HepG2 (cell line): ENCODE measurements at regions not wholly inside any gene's neighbourhood (a gene's known extent, or its start where the extent isn't known, plus 50 kb on each side); places are given as distances from the start of the nearest gene placed in this dataset.

Experiments used
- ATAC-seq: fragments of 200-7000 bp; cut with Tn5 transposase; 3 replicates; pipeline ENCODE4 v1.9.1; 2020; ENCODE audit warnings: mild to moderate bottlenecking, moderate library complexity
- BruUV-seq: library from RNA; stranded (reverse); fragments of 400-500 nt; replicated peaks from 2 replicates; lab custom pipeline; 2021; lab: Mats Ljungman, UMichigan
- CTCF ChIA-PET: fragments of 300-600 bp; formaldehyde crosslinking; extraction: SDS; loops from one replicate; lab custom pipeline; 2021; ENCODE audit warnings: low total read pairs, inconsistent platforms, low intra/inter-chr PET ratio; lab: Yijun Ruan, JAX
- POLR2A ChIA-PET: fragments of 350-600 bp; sonication (Branson Sonifier 250); formaldehyde crosslinking; loops from one replicate; lab custom pipeline; 2020; ENCODE audit warnings: antibody characterized with exemption, inconsistent platforms; lab: Yijun Ruan, JAX
- DNase-seq: peaks from one replicate; pipeline ENCODE4 v3.0.0-alpha.2; 2015; ENCODE audit warnings: low spot score
- FAIRE-seq: peaks from 3 replicates; lab custom pipeline; 2011; peaks lifted over from hg19 to GRCh38; lab: Jason Lieb, UNC
- H2AFZ ChIP-seq: one replicate; pipeline ENCODE4 v1.6.1; 2011; ENCODE audit warnings: low read length, inconsistent platforms
- H3K27ac ChIP-seq: fragments of 300-600 bp; 3 replicates; pipeline ENCODE4 v1.8.0; 2011; ENCODE audit warnings: mixed run types, mild to moderate bottlenecking, mixed read lengths, low read length, inconsistent platforms; ENCODE audit not compliant: insufficient read depth; ENCODE audit errors: extremely low read length
- H3K27me3 ChIP-seq, 2 experiments: fragments of 200-600 bp in 1 of 2; 2 replicates in 1 of 2; 3 replicates in 1 of 2; pipeline versions ENCODE4 v1.6.0 to v1.8.0; 2011; ENCODE audit warnings: low read length in 2 of 2, mild to moderate bottlenecking in 2 of 2, moderate library complexity in 2 of 2, inconsistent platforms in 1 of 2; ENCODE audit not compliant: insufficient read depth in 2 of 2, control insufficient read depth in 1 of 2
- H3K36me3 ChIP-seq, 2 experiments: fragments of 200-600 bp in 1 of 2; replicated peaks in 1 of 2; 2 replicates in 1 of 2; 3 replicates in 1 of 2; pipeline versions ENCODE4 v1.5.1 to v1.8.0; 2011; ENCODE audit warnings: low read length in 2 of 2, inconsistent platforms in 1 of 2; ENCODE audit not compliant: insufficient read depth in 2 of 2, control insufficient read depth in 1 of 2
- H3K4me1 ChIP-seq: 2 replicates; pipeline ENCODE4 v1.5.1; 2012; ENCODE audit warnings: low read length, inconsistent platforms; ENCODE audit not compliant: insufficient read depth
- H3K4me2 ChIP-seq: 2 replicates; pipeline ENCODE4 v1.6.0; 2011; ENCODE audit warnings: low read depth, low read length, inconsistent platforms
- H3K4me3 ChIP-seq, 3 experiments: fragments of 200-600 bp in 1 of 3; sonication (generic), shearing (Covaris generic) in 1 of 3; replicated peaks in 1 of 3; 2 replicates each; pipeline ENCODE4 v1.5.1; 2011 to 2016; ENCODE audit warnings: low read length in 3 of 3, inconsistent platforms in 2 of 3, low read depth in 2 of 3, mild to moderate bottlenecking in 2 of 3, control low read depth in 1 of 3, mixed read lengths in 1 of 3; ENCODE audit not compliant: insufficient read depth in 1 of 3
- H3K79me2 ChIP-seq: one replicate; pipeline ENCODE4 v1.6.1; 2011; ENCODE audit warnings: low read length, inconsistent platforms; ENCODE audit not compliant: insufficient read depth
- H3K9ac ChIP-seq: 2 replicates; pipeline ENCODE4 v1.6.0; 2011; ENCODE audit warnings: mild to moderate bottlenecking, low read depth, low read length, inconsistent platforms; ENCODE audit not compliant: insufficient read depth
- H3K9me3 ChIP-seq: 2 replicates; pipeline ENCODE4 v1.5.1; 2012; ENCODE audit warnings: mild to moderate bottlenecking, low read length
- H4K20me1 ChIP-seq: 2 replicates; pipeline ENCODE4 v1.6.0; 2011; ENCODE audit warnings: inconsistent platforms, mild to moderate bottlenecking, low read length, moderate library complexity; ENCODE audit not compliant: insufficient read depth
- ATF1 ChIP-seq: IDR thresholded peaks from 2 replicates; pipeline ENCODE4 v1.6.1; 2016; ENCODE audit warnings: mild to moderate bottlenecking, control low read depth
- BCL3 ChIP-seq: sonication (generic); formaldehyde crosslinking; IDR thresholded peaks from 2 replicates; pipeline ENCODE4 v1.5.1; 2020; ENCODE audit warnings: mild to moderate bottlenecking, missing genetic modification reagents, moderate library complexity
- GRHL1 ChIP-seq: sonication (generic); formaldehyde crosslinking; conservative IDR thresholded peaks from 2 replicates; pipeline ENCODE4 v1.8.0; 2022; ENCODE audit warnings: missing genetic modification reagents
- HNF4A ChIP-seq: sonication (generic); formaldehyde crosslinking; IDR thresholded peaks from 2 replicates; pipeline ENCODE4 v1.4.0; 2020; ENCODE audit warnings: missing genetic modification reagents
- HNRNPL ChIP-seq: fragments of 200-400 bp; formaldehyde crosslinking; IDR thresholded peaks from 2 replicates; pipeline ENCODE4 v1.6.1; 2017; ENCODE audit warnings: mild to moderate bottlenecking, low read depth, low read length
- JDP2 ChIP-seq: sonication (generic); formaldehyde crosslinking; IDR thresholded peaks from 2 replicates; pipeline ENCODE4 v1.8.1; 2022; ENCODE audit warnings: missing genetic modification reagents, borderline replicate concordance
- KDM3A ChIP-seq: IDR thresholded peaks from 2 replicates; pipeline ENCODE4 v1.6.1; 2018; ENCODE audit warnings: low read depth, missing compliant biosample characterization
- NR2F1 ChIP-seq, 2 experiments: fragments of 450-650 bp in 1 of 2; formaldehyde crosslinking in 1 of 2; IDR thresholded peaks; 2 replicates each; pipeline versions ENCODE4 v1.5.0 to v1.6.1; 2016 to 2020; ENCODE audit warnings: mild to moderate bottlenecking in 1 of 2, missing compliant biosample characterization in 1 of 2, missing genetic modification reagents in 1 of 2, moderate library complexity in 1 of 2
- PATZ1 ChIP-seq: sonication (generic); formaldehyde crosslinking; IDR thresholded peaks from 2 replicates; pipeline ENCODE4 v1.4.0; 2020; ENCODE audit warnings: missing genetic modification reagents
- SYNCRIP ChIP-seq: fragments of 200-400 bp; formaldehyde crosslinking; IDR thresholded peaks from 2 replicates; pipeline ENCODE4 v1.6.1; 2018; ENCODE audit warnings: mild to moderate bottlenecking, low read depth, low read length; ENCODE audit not compliant: insufficient read depth
- ZFP82 ChIP-seq: sonication (generic); formaldehyde crosslinking; IDR thresholded peaks from 2 replicates; pipeline ENCODE4 v1.5.1; 2020; ENCODE audit warnings: mild to moderate bottlenecking, missing genetic modification reagents, borderline replicate concordance
- ZNF263 ChIP-seq: sonication (generic); formaldehyde crosslinking; IDR thresholded peaks from 2 replicates; pipeline ENCODE4 v1.4.0; 2020; ENCODE audit warnings: missing genetic modification reagents
- ZNF432 ChIP-seq: sonication (generic); formaldehyde crosslinking; IDR thresholded peaks from 2 replicates; pipeline ENCODE4 v1.5.0; 2020; ENCODE audit warnings: missing genetic modification reagents, mild to moderate bottlenecking, borderline replicate concordance
- ZNF747 ChIP-seq: sonication (generic); formaldehyde crosslinking; IDR thresholded peaks from 2 replicates; pipeline ENCODE4 v1.8.1; 2023; ENCODE audit warnings: missing genetic modification reagents, mild to moderate bottlenecking, borderline replicate concordance
- ZSCAN5A ChIP-seq: sonication (generic); formaldehyde crosslinking; IDR thresholded peaks from 2 replicates; pipeline ENCODE4 v1.8.0; 2022; ENCODE audit warnings: mild to moderate bottlenecking, missing genetic modification reagents, borderline replicate concordance
- ZUFSP ChIP-seq: sonication (generic); formaldehyde crosslinking; IDR thresholded peaks from 2 replicates; pipeline ENCODE4 v1.9.0; 2021; ENCODE audit warnings: missing genetic modification reagents, mild to moderate bottlenecking, borderline replicate concordance
- WGBS: methylation state at CpG from one replicate; pipeline ENCODE4 v1.1.6; 2017; ENCODE audit warnings: low lambda C conversion rate; 5-methylcytosine and 5-hydroxymethylcytosine counted together
- in situ Hi-C: cut with HindIII; loops from 2 replicates; pipeline ENCODE4 v1.10.0; 2017; ENCODE audit warnings: low pct_unique_long_range_greater_than_20kb; ENCODE audit not compliant: extremely low pct_ligation_motif_present
- intact Hi-C: fragments of 100-400 bp; cut with micrococcal nuclease; formaldehyde crosslinking; loops from one replicate; pipeline ENCODE4 v1.10.0; 2022; ENCODE audit not compliant: unreplicated experiment

- no peak overlapping the region for H2AFZ ChIP-seq
- TF ChIP-seq BCL3 (CRISPR knock-in tag), result no peak
- no peak for TF ChIP-seq HNF4A
- no peak for TF ChIP-seq SYNCRIP
- no peak for TF ChIP-seq NR2F1 (CRISPR knock-in tag; IDR thresholded peaks at IDR 0.05)
- TF ChIP-seq PATZ1, result no peak
- no peak for TF ChIP-seq ZUFSP (CRISPR knock-in tag)
- TF ChIP-seq ZNF432 (CRISPR knock-in tag), result no peak
- no peak for TF ChIP-seq ZFP82
- no peak for TF ChIP-seq ZNF263 (CRISPR knock-in tag)
- TF ChIP-seq ZNF747 (CRISPR knock-in tag), result no peak
- TF ChIP-seq JDP2, result no peak
- no peak for TF ChIP-seq GRHL1
- TF ChIP-seq KDM3A (CRISPR knock-in tag), result no peak
- TF ChIP-seq HNRNPL, result no peak
- no peak for TF ChIP-seq ZSCAN5A (CRISPR knock-in tag)
- TF ChIP-seq ATF1, result no peak
Measured at GRCh38 chr1:38292969-38293368, 246.4 kb upstream of the POU3F1 start.

More at GRCh38 chr1:38292969-38293368, 246.4 kb upstream of the POU3F1 start:
- WGBS, result 0% methylated on average over 3 of the region's 3 CpGs
- no peak overlapping the region for H3K4me2 ChIP-seq
- in situ Hi-C loops, result no loop called here
- H4K20me1 ChIP-seq, result no peaks in the 10 kb centered on the region
- intact Hi-C loops, result no loop called here
- ChIA-PET POLR2A (no interaction called here), CTCF (no interaction called here)
- BruUV-seq, result no TSS peak
- ATAC-seq (no peak), DNase-seq (no peak), FAIRE-seq (no peak)
- no peaks in the 10 kb centered on the region for H3K27me3 ChIP-seq
- H3K4me3 ChIP-seq, result no peak overlapping the region
- no peaks in the 10 kb centered on the region for H3K9me3 ChIP-seq
- no peaks in the 10 kb centered on the region for H3K79me2 ChIP-seq
- peaks cover 3% of the 10 kb centered on the region for H3K4me1 ChIP-seq
- no peak overlapping the region for H3K9ac ChIP-seq
- H3K36me3 ChIP-seq, result no peaks in the 10 kb centered on the region
- H3K27ac ChIP-seq, result no peak overlapping the region
